ENCODE measurements at regions not wholly inside any gene's neighbourhood (a gene's known extent, or its start where the extent isn't known, plus 50 kb on each side); places are given as distances from the start of the nearest gene placed in this dataset.
"Not testable (repeated sequence)": the region's sequence is repeated elsewhere in the genome, so short reads cannot be mapped to it uniquely, and the experiment has no call there.

DNA sequence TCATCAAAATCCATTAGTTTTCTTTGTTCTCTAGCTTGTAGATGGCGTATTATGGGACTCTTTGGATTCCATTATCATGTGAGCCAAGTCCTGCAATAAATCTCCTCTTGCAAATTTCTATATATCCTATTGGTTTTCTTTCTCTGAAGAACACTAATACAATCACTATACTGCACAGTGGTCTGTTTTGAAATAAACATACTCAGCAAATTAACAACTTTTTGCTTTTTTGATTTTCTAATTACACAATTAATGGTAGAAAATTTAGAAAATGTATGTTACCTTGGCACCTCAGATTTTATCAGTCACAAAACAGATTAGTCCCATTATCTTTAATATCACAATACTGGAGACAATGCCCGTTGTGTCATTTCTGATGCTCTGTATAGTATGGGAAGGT lies 513.2 kb upstream of the MIS18BP1 start:
- 67 to 83% methylated on average over 2 of the region's 2 CpGs for WGBS, 2 donors
- Histone ChIP-seq H3K36me3 (no peaks in the 10 kb centered on the region), H3K4me3 (no peak overlapping the region), H3K27me3 (no peaks in the 10 kb centered on the region), H3K4me1 (no peaks in the 10 kb centered on the region), H3K27ac (no peak overlapping the region), H3K9me3 (no peaks in the 10 kb centered on the region)
- intact Hi-C loops (cut with DNase I): no loop called here
- DNase-seq (no peak), ATAC-seq (no peak), FAIRE-seq (no peak)
- TF ChIP-seq, protein P1, sequence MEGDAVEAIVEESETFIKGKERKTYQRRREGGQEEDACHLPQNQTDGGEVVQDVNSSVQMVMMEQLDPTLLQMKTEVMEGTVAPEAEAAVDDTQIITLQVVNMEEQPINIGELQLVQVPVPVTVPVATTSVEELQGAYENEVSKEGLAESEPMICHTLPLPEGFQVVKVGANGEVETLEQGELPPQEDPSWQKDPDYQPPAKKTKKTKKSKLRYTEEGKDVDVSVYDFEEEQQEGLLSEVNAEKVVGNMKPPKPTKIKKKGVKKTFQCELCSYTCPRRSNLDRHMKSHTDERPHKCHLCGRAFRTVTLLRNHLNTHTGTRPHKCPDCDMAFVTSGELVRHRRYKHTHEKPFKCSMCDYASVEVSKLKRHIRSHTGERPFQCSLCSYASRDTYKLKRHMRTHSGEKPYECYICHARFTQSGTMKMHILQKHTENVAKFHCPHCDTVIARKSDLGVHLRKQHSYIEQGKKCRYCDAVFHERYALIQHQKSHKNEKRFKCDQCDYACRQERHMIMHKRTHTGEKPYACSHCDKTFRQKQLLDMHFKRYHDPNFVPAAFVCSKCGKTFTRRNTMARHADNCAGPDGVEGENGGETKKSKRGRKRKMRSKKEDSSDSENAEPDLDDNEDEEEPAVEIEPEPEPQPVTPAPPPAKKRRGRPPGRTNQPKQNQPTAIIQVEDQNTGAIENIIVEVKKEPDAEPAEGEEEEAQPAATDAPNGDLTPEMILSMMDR (IDR thresholded peaks at IDR 0.05): no peak

- DNase-seq (no peak), ATAC-seq (no peak), FAIRE-seq (no peak)
- no peaks in the 10 kb centered on the region for H3K4me1 ChIP-seq
- intact Hi-C loops (cut with DNase I): no loop called here
- whole genome bisulfite sequencing, 2 donors: 40 to 43% methylated on average over 4 of the region's 4 CpGs
- TF ChIP-seq, protein P1 (IDR thresholded peaks at IDR 0.05): no peak
- H3K9me3 ChIP-seq: no peaks in the 10 kb centered on the region
- no peak overlapping the region for H3K27ac ChIP-seq
- H3K36me3 ChIP-seq: no peaks in the 10 kb centered on the region
- H3K27me3 ChIP-seq: no peaks in the 10 kb centered on the region
- H3K4me3 ChIP-seq: no peak overlapping the region
Observed at GRCh38 chr14:45757655-45758054, 504.7 kb upstream of the MIS18BP1 start.

- intact Hi-C loops (cut with DNase I); DNase-seq; H3K27ac ChIP-seq; H3K4me3 ChIP-seq; H3K27me3 ChIP-seq; ATAC-seq; H3K36me3 ChIP-seq; FAIRE-seq; H3K9me3 ChIP-seq; H3K4me1 ChIP-seq: not testable (repeated sequence)
- WGBS, 2 donors: 73 to 83% methylated on average over 2 of the region's 2 CpGs
Observed at GRCh38 chr14:45756412-45756811, 503.4 kb upstream of the MIS18BP1 start.

- Histone ChIP-seq H3K27me3 (no peaks in the 10 kb centered on the region), H3K36me3 (no peaks in the 10 kb centered on the region), H3K27ac (no peak overlapping the region), H3K4me3 (no peak overlapping the region), H3K9me3 (no peaks in the 10 kb centered on the region), H3K4me1 (no peaks in the 10 kb centered on the region)
- DNase-seq (no peak), ATAC-seq (no peak), FAIRE-seq (no peak)
- intact Hi-C loops (cut with DNase I): no loop called here
- WGBS, 2 donors: 64 to 78% methylated on average over 5 of the region's 5 CpGs
- TF ChIP-seq, protein P1 (IDR thresholded peaks at IDR 0.05): no peak
Observed at GRCh38 chr14:45743884-45744283, 490.9 kb upstream of the MIS18BP1 start.

DNA sequence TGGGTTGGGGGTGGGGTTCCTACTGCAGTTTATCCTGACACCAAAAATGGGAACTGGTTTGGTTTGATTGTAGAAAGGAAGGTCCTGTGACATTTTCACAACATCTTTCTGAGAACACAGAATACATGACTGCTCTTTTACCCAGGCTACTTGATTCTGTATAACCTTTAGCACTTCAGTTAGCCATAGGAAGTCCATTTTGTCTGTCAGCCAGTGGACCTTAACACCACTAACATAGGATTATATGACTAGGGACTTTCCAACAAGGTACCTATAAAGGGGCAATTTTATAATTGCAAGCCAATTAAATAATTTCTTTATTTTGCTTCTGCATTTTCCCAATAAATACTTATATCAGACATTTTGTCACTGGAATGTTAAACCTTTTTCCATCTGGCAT lies 489.2 kb upstream of the MIS18BP1 start:
- ATAC-seq (no peak), DNase-seq (no peak)

More for the DNA sequence above, 489.2 kb upstream of the MIS18BP1 start:
- TF ChIP-seq, protein P1 (IDR thresholded peaks at IDR 0.05): no peak
- H3K36me3 ChIP-seq: no peaks in the 10 kb centered on the region
- H3K9me3 ChIP-seq: no peaks in the 10 kb centered on the region
- no peak for FAIRE-seq
- no peak overlapping the region for H3K4me3 ChIP-seq
- intact Hi-C loops (cut with DNase I): no loop called here
- no peaks in the 10 kb centered on the region for H3K4me1 ChIP-seq
- no peaks in the 10 kb centered on the region for H3K27me3 ChIP-seq
- no peak overlapping the region for H3K27ac ChIP-seq

All from pancreas (tissue), 10 donors.